ENCODE measurements at regions not wholly inside any gene's neighbourhood (a gene's known extent, or its start where the extent isn't known, plus 50 kb on each side); places are given as distances from the start of the nearest gene placed in this dataset.

DNA sequence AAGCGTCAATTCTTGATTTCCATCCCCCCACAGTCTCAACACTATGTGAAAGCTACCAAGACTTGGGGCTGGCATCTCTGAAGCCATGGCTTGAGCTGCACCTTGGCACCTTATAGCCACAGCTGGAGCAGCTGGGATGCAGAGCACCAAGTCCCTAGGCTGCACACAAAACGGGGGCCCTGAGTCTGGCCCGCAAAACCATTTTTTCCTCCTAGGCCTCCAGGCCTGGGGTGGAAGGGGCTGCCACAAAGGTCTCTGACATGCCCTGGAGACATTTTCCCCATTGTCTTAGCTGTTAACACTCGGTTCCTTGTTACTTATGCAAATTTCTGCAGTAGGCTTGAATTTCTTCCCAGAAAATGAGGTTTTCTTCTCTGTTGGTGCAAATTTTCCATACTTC is 89.8 kb upstream of the GNAI1 start:
- no peak overlapping the region for H3K4me3 Mint-ChIP-seq
- no peak overlapping the region for H3K4me3 ChIP-seq (ENCODE audit: low read length)
- H3K27me3 ChIP-seq (ENCODE audit: control insufficient read depth in 1 of 2, insufficient read depth in 2 of 2, low read length in 2 of 2), result no peaks in the 10 kb centered on the region
- H3K4me1 ChIP-seq (ENCODE audit: insufficient read depth, low read length), result no peaks in the 10 kb centered on the region
- H3K27ac Mint-ChIP-seq, result no peak overlapping the region
- H3K9me3 Mint-ChIP-seq, result no peaks in the 10 kb centered on the region
- ATAC-seq (ENCODE audit: poor library complexity), result no peak
- intact Hi-C loops (cut with DNase I, micrococcal nuclease), result no loop called here
- CTCF ChIA-PET, result no interaction called here
- TF ChIP-seq, protein P1, sequence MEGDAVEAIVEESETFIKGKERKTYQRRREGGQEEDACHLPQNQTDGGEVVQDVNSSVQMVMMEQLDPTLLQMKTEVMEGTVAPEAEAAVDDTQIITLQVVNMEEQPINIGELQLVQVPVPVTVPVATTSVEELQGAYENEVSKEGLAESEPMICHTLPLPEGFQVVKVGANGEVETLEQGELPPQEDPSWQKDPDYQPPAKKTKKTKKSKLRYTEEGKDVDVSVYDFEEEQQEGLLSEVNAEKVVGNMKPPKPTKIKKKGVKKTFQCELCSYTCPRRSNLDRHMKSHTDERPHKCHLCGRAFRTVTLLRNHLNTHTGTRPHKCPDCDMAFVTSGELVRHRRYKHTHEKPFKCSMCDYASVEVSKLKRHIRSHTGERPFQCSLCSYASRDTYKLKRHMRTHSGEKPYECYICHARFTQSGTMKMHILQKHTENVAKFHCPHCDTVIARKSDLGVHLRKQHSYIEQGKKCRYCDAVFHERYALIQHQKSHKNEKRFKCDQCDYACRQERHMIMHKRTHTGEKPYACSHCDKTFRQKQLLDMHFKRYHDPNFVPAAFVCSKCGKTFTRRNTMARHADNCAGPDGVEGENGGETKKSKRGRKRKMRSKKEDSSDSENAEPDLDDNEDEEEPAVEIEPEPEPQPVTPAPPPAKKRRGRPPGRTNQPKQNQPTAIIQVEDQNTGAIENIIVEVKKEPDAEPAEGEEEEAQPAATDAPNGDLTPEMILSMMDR (IDR thresholded peaks at IDR 0.05), result no peak
- H3K4me1 Mint-ChIP-seq (ENCODE audit: low read depth), result no peaks in the 10 kb centered on the region
- H3K9me3 ChIP-seq (ENCODE audit: control insufficient read depth in 1 of 2, insufficient read depth in 1 of 2, low read length in 2 of 2), result peaks cover 0 to 8% of the 10 kb centered on the region in 2 experiments
- H3K36me3 Mint-ChIP-seq (ENCODE audit: low read depth), result no peaks in the 10 kb centered on the region
- no peaks in the 10 kb centered on the region for H3K27me3 Mint-ChIP-seq
- POLR2A ChIA-PET, result no interaction called here
- no peak overlapping the region for H3K27ac ChIP-seq (ENCODE audit: low read depth in 1 of 2, low read length in 2 of 2)
- H3K36me3 ChIP-seq (ENCODE audit: insufficient read depth, low read length), result no peaks in the 10 kb centered on the region
- DNase-seq, result no peak

DNA sequence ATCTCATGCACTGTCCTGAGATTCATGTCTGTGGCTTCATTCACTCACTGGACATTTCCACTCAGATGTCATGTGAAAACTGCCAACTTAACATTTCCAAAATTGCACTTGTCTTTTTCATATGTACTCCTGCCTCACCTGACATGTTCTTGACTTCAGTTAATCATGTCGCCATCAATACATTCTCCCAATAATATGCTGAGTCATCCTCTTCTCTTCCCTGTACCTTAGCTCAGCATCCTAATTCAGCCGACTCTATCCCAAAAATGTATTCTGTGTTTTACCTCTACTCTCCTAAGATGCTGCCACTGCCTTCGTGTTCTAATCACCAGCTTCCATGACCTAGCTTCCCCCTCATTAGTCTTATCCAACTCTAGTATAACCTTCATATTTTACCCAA is 93.9 kb upstream of the GNAI1 start:
- ATAC-seq (ENCODE audit: poor library complexity), result no peak
- no peaks in the 10 kb centered on the region for H3K4me1 ChIP-seq (ENCODE audit: insufficient read depth, low read length)
- no peaks in the 10 kb centered on the region for H3K27me3 ChIP-seq (ENCODE audit: control insufficient read depth in 1 of 2, insufficient read depth in 2 of 2, low read length in 2 of 2)
- H3K27ac ChIP-seq (ENCODE audit: low read depth in 1 of 2, low read length in 2 of 2), result no peak overlapping the region
- Mint-ChIP-seq H3K36me3 (ENCODE audit: low read depth) (no peaks in the 10 kb centered on the region), H3K27me3 (no peaks in the 10 kb centered on the region), H3K27ac (no peak overlapping the region), H3K4me1 (ENCODE audit: low read depth) (no peaks in the 10 kb centered on the region), H3K9me3 (no peaks in the 10 kb centered on the region), H3K4me3 (no peak overlapping the region)
- ChIA-PET POLR2A (no interaction called here), CTCF (no interaction called here)
- intact Hi-C loops (cut with DNase I, micrococcal nuclease), result no loop called here
- H3K36me3 ChIP-seq (ENCODE audit: insufficient read depth, low read length), result no peaks in the 10 kb centered on the region
- H3K4me3 ChIP-seq (ENCODE audit: low read length), result no peak overlapping the region
- DNase-seq, result no peak
- H3K9me3 ChIP-seq (ENCODE audit: control insufficient read depth in 1 of 2, insufficient read depth in 1 of 2, low read length in 2 of 2), result peaks cover 0 to 8% of the 10 kb centered on the region in 2 experiments
- TF ChIP-seq, protein P1 (IDR thresholded peaks at IDR 0.05), result no peak

DNA sequence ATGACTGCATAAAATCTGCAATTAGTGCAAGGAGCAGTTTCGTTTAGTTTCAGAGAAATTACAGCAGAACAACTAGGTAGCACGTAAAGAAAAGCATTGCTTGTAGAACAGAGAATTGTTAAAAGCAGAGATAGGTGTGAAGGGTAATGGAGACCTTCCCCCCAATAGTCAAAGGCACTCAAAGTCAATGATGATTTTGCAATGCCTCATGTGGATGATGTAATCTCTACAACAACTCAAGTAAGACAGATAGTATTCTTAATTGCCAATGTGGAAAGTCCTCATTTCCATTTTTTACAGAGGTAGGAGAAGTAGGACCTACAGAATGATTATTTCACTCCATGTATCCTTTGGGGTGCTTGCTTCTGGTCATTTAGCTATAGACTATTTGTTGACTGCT is 94.3 kb upstream of the GNAI1 start:
- H3K27ac ChIP-seq (ENCODE audit: low read depth in 1 of 2, low read length in 2 of 2), result no peak overlapping the region
- no peak overlapping the region for H3K4me3 ChIP-seq (ENCODE audit: low read length)
- H3K4me1 Mint-ChIP-seq (ENCODE audit: low read depth), result no peaks in the 10 kb centered on the region
- TF ChIP-seq, protein P1 (IDR thresholded peaks at IDR 0.05), result no peak
- H3K27ac Mint-ChIP-seq, result no peak overlapping the region
- H3K9me3 Mint-ChIP-seq, result no peaks in the 10 kb centered on the region
- no peaks in the 10 kb centered on the region for H3K36me3 ChIP-seq (ENCODE audit: insufficient read depth, low read length)
- DNase-seq, result no peak
- peaks cover 0 to 8% of the 10 kb centered on the region in 2 experiments for H3K9me3 ChIP-seq (ENCODE audit: control insufficient read depth in 1 of 2, insufficient read depth in 1 of 2, low read length in 2 of 2)
- no peaks in the 10 kb centered on the region for H3K4me1 ChIP-seq (ENCODE audit: insufficient read depth, low read length)
- H3K36me3 Mint-ChIP-seq (ENCODE audit: low read depth), result no peaks in the 10 kb centered on the region
- ChIA-PET CTCF (no interaction called here), POLR2A (no interaction called here)
- H3K4me3 Mint-ChIP-seq, result no peak overlapping the region
- no peaks in the 10 kb centered on the region for H3K27me3 Mint-ChIP-seq
- no peaks in the 10 kb centered on the region for H3K27me3 ChIP-seq (ENCODE audit: control insufficient read depth in 1 of 2, insufficient read depth in 2 of 2, low read length in 2 of 2)
- no peak for ATAC-seq (ENCODE audit: poor library complexity)
- intact Hi-C loops (cut with DNase I, micrococcal nuclease), result no loop called here

All from CD4-positive, alpha-beta T cell (primary cell).